Loucy (cell line): ENCODE measurements at regions not wholly inside any gene's neighbourhood (a gene's known extent, or its start where the extent isn't known, plus 50 kb on each side); places are given as distances from the start of the nearest gene placed in this dataset.

Source experiments
- H2AFZ ChIP-seq: fragments of 200-600 bp; sonication (generic); 2 replicates; pipeline ENCODE4 v1.6.0; 2016; ENCODE audit warnings: antibody characterized with exemption, mild to moderate bottlenecking, low read length, moderate library complexity
- H3F3A ChIP-seq: fragments of 200-600 bp; 2 replicates; pipeline ENCODE4 v1.6.0; 2016; ENCODE audit warnings: antibody characterized with exemption, low read depth, mild to moderate bottlenecking
- H3K27me3 ChIP-seq: fragments of 200-600 bp; sonication (generic); 2 replicates; pipeline ENCODE4 v1.6.1; 2014; ENCODE audit warnings: low read length, mild to moderate bottlenecking; ENCODE audit not compliant: insufficient read depth, poor library complexity, severe bottlenecking
- H3K36me3 ChIP-seq: fragments of 200-600 bp; sonication (generic); 2 replicates; pipeline ENCODE4 v1.6.1; 2016; ENCODE audit warnings: low read length; ENCODE audit not compliant: insufficient read depth
- H3K4me1 ChIP-seq: fragments of 200-600 bp; sonication (generic); 2 replicates; pipeline ENCODE4 v1.5.1; 2014; ENCODE audit warnings: low read length, mild to moderate bottlenecking; ENCODE audit not compliant: insufficient read depth, poor library complexity, severe bottlenecking
- H3K4me2 ChIP-seq: fragments of 200-600 bp; sonication (generic); 2 replicates; pipeline ENCODE4 v1.6.0; 2014; ENCODE audit warnings: antibody characterized with exemption, low read length, low read depth, mild to moderate bottlenecking; ENCODE audit not compliant: poor library complexity, severe bottlenecking
- H3K4me3 ChIP-seq: fragments of 200-600 bp; sonication (generic); 2 replicates; pipeline ENCODE4 v1.5.1; 2014; ENCODE audit warnings: low read length, mild to moderate bottlenecking, mixed read lengths; ENCODE audit not compliant: poor library complexity, severe bottlenecking
- H3K79me2 ChIP-seq: fragments of 200-600 bp; sonication (generic); 2 replicates; pipeline ENCODE4 v1.6.1; 2014; ENCODE audit warnings: low read length; ENCODE audit not compliant: insufficient read depth
- H3K9ac ChIP-seq: fragments of 200-600 bp; sonication (generic); 2 replicates; pipeline ENCODE4 v1.6.0; 2014; ENCODE audit warnings: mild to moderate bottlenecking, low read depth, low read length, moderate library complexity; ENCODE audit not compliant: poor library complexity, severe bottlenecking
- H3K9me2 ChIP-seq: fragments of 200-600 bp; sonication (generic); replicated peaks from 2 replicates; pipeline ENCODE4 v1.6.1; 2016; ENCODE audit warnings: low read depth, low read length, mixed read lengths
- H3K9me3 ChIP-seq: fragments of 200-600 bp; sonication (generic); 2 replicates; pipeline ENCODE4 v1.6.1; 2014; ENCODE audit warnings: mild to moderate bottlenecking, antibody characterized with exemption, low read length, low read depth; ENCODE audit not compliant: insufficient read depth
- H4K20me1 ChIP-seq: fragments of 200-600 bp; sonication (generic); 2 replicates; pipeline ENCODE4 v1.6.0; 2014; ENCODE audit warnings: antibody characterized with exemption, low read length, mild to moderate bottlenecking; ENCODE audit not compliant: insufficient read depth, poor library complexity, severe bottlenecking
- CTCF ChIP-seq: fragments of 200-600 bp; sonication (generic); conservative IDR thresholded peaks from 2 replicates; pipeline ENCODE4 v1.5.1; 2014; ENCODE audit warnings: mild to moderate bottlenecking, antibody characterized with exemption, low read length
- EZH2phosphoT487 ChIP-seq: fragments of 200-600 bp; IDR thresholded peaks from 2 replicates; pipeline ENCODE4 v1.6.1; 2018; ENCODE audit warnings: antibody characterized with exemption, mild to moderate bottlenecking, moderate library complexity, borderline replicate concordance

- Histone ChIP-seq H3K4me2 (no peak overlapping the region), H3K36me3 (no peaks in the 10 kb centered on the region; the same call in 1 of the 2 replicates), H3F3A (no peaks in the 10 kb centered on the region), H3K4me1 (peaks cover 13% of the 10 kb centered on the region), H3K4me3 (no peak overlapping the region), H3K9ac (no peak overlapping the region), H3K79me2 (no peaks in the 10 kb centered on the region), H3K27me3 (no peaks in the 10 kb centered on the region), H3K9me2 (no peaks in the 10 kb centered on the region), H4K20me1 (no peaks in the 10 kb centered on the region), H2AFZ (no peak overlapping the region), H3K9me3 (peaks cover 15% of the 10 kb centered on the region)
- TF ChIP-seq CTCF, result no peak
Observed at GRCh38 chr1:87929906-87930305, 601.2 kb downstream of the LMO4 start.

GRCh38 chr1:87930796-87931195 lies 602.1 kb downstream of the LMO4 start:
- TF ChIP-seq CTCF (no peak), EZH2phosphoT487 (no peak)
- H3K4me2 ChIP-seq, result no peak overlapping the region
- no peaks in the 10 kb centered on the region; the same call in 1 of the 2 replicates for H3K36me3 ChIP-seq
- H3F3A ChIP-seq, result no peaks in the 10 kb centered on the region
- H4K20me1 ChIP-seq, result no peaks in the 10 kb centered on the region
- no peak overlapping the region for H2AFZ ChIP-seq
- no peaks in the 10 kb centered on the region for H3K9me2 ChIP-seq
- H3K9me3 ChIP-seq, result peaks cover 15% of the 10 kb centered on the region
- peaks cover 13% of the 10 kb centered on the region for H3K4me1 ChIP-seq
- no peak overlapping the region for H3K4me3 ChIP-seq
- H3K9ac ChIP-seq, result no peak overlapping the region
- H3K27me3 ChIP-seq, result no peaks in the 10 kb centered on the region
- no peaks in the 10 kb centered on the region for H3K79me2 ChIP-seq

GRCh38 chr1:87933171-87933570 lies 604.5 kb downstream of the LMO4 start:
- no peak for TF ChIP-seq CTCF
- no peak for TF ChIP-seq EZH2phosphoT487
- Histone ChIP-seq H3K4me1 (peaks cover 3% of the 10 kb centered on the region), H3K27me3 (no peaks in the 10 kb centered on the region), H3K36me3 (no peaks in the 10 kb centered on the region; the same call in 1 of the 2 replicates), H3K4me3 (no peak overlapping the region), H2AFZ (no peak overlapping the region), H4K20me1 (no peaks in the 10 kb centered on the region), H3K9me2 (no peaks in the 10 kb centered on the region), H3K9ac (no peak overlapping the region), H3F3A (no peaks in the 10 kb centered on the region), H3K79me2 (no peaks in the 10 kb centered on the region), H3K9me3 (peaks cover 15% of the 10 kb centered on the region), H3K4me2 (no peak overlapping the region)
